Inferior parietal cortex (tissue), 1 donor: ENCODE measurements at regions not wholly inside any gene's neighbourhood (a gene's known extent, or its start where the extent isn't known, plus 50 kb on each side); places are given as distances from the start of the nearest gene placed in this dataset.
"Not testable (repeated sequence)": the region's sequence is repeated elsewhere in the genome, so short reads cannot be mapped to it uniquely, and the experiment has no call there.

Experiments used
- DNase-seq: peaks from one replicate; pipeline ENCODE4 v3.0.0-alpha.2; 2016; ENCODE audit errors: extremely low spot score

DNA sequence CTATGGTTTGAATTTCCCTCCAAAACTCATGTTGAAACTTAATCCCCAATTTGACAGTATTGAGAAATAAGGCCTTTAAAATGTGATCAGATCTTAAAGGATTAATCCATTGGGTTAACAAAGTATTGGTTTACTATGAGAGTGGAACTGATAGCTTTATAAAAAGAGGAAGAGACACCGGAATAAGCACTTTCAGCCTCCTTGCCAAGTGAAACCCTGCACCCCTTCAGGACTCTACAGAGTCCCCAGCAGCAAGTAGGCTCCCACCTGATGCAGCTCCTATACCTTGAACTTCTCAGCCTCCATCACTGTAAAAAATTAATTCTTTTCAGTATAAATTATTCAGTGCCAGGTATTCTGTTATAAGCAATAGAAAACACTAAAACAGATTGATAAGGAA is 348.3 kb downstream of the CGGBP1 start:
- DNase-seq, result no peak

DNA sequence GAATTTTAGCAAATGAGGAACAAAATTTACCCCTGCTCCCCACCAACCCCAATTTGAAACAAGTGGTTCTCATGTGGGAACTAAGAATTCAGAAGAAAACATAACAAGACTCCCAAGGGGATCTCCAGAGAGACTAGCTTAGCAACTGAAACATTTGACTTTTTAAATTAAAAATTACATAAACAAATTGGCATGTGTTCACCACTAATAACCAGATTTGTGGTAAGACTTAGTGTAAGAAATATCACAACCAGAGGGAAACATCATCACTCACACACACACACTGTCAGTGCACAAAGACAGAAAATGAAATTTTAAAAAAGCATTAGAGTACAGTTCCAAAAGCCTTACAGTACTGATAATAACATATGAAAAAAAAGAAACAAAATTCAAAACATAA is 348.8 kb downstream of the CGGBP1 start:
- no peak for DNase-seq

DNA sequence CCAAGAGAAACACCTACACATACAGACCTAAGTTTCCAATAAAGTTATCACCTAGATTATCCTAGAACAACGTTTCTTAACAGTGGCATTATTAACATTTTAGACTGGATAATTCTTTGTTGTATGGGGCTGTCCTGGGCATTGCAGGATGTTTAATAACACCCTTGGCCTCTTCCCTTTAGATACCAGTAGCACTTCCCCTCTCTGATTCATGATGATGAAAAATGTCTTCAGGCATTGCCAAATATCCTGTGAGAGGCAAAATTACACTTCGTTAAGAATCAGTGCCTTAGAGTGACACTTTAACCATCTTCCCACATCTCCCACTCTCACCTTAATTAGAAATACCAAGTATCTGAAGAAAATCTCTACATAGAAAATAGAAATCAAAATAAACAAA is 352.6 kb downstream of the CGGBP1 start:
- no peak for DNase-seq

DNA sequence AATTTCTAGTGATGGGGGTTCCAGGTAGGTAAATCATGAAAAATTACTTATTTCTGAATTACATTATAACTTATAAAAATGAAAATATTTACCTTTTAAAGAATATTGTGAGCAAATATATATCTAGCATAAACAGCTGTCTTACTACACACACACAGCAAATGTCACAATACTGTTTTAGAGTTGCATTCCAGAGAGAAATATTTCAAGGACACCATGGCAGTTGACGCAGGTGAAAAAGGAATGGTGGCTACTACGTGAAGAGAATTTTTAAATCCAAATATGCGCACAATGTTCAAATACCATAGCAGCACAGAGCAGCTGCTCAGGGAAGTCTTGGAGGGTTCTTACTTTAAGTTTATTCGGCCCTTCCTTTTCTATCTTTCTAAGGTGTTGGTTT is 356.2 kb downstream of the CGGBP1 start:
- no peak for DNase-seq

DNA sequence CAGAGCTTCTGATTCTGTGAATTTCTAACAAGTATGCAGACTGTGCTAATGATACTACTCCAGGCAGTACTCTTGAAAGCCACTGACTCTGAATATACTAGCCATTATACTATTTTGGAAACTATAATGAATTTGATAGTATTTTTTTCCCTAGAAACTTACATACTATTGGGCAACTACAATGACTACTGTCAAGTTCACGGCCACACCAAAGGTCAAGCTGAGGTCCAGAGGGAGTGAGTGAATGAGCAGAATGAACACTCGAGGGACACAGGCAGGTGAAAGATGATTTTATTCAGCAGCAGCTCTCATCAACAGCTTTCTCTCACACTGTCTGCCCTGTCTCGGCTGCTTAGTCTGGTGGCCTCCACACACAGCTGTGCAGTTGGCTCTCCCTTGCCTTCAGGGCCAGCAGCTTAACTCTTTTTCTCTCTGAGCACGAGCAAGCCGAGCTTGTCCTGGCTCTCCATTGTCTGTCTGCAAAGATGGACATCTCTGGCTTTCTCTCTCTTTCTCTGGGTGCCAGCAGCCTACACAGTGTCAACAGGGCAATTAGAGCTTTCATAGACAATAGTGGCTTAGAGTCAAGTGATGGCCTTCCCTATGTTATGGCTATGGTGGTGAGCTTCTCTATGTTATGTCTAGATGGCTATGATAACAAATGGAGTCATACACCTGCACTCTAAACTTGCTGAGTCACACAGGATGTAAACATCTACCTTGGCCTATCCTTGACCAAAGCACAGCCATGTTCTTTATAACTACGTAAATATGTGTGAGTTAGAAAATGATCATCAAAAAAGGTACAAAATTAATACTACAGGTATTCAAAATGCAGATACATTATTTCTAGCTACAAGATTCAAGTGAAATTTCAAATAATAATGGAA is 362.4 kb downstream of the CGGBP1 start:
- no peak for DNase-seq

DNA sequence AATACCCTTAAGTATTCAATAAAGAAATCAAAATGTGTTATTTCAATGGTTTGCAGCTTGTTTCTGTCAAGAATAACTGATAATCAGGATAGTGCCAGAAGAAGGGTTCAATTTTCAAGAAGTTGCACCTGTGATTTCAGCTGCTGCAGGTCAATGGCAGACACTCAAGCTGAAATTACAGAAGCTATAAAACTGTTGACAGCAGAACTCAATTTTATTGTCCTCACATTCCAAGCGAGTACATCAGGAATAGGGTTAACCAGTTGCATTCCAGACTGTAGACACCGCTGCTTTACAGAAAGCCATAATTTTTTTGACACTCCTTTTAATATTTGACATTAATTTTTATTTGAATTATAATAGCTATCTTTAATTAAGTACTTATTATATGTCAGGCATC is 364.1 kb downstream of the CGGBP1 start:
- DNase-seq, result no peak

DNA sequence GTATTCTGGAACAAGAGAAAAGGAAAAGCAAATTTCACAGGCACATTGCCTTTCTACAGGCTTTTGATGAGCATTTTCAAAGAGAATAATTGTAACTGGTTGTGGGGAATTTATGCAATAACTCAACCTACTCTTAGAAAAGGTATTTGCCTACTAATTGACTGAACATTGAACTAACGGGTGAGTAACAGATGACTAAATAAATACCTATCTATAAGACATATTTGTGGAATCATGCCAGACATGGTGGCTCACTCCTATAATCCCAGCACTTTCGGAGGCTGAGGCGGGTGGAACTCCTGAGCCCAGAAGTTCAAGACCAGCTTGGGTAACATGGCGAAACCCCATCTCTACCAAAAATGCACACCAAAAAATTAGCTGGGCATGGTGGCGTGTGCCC is 367.7 kb downstream of the CGGBP1 start:
- no peak for DNase-seq

DNA sequence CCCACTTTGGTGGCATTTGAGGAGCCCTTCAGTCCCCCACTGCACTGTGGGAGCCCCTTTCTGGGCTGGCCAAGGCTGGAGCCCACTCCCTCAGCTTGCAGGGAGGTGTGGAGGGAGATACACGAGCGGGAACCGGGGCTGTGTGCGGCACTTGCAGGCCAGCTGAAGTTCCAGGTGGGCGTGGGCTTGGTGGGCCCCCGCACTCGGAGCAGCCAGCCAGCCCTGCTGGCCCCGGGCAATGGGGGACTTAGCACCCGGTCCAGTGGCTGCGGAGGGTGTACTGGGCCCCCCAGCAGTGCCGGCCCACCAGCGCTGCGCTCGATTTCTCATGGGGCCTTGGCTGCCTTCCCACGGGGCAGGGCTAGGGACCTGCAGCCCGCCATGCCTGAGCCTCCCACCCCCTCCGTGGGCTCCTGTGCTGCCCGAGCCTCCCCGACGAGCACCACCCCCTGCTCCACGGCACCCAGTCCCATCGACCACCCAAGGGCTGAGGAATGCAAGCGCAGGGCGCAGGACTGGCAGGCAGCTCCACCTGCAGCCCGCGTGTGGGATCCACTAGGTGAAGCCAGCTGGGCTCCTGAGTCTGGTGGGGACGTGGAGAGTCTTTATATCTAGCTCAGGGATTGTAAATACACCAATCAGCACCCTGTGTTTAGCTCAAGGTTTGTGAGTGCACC is 379.7 kb downstream of the CGGBP1 start:
- DNase-seq, result not testable (repeated sequence)

DNA sequence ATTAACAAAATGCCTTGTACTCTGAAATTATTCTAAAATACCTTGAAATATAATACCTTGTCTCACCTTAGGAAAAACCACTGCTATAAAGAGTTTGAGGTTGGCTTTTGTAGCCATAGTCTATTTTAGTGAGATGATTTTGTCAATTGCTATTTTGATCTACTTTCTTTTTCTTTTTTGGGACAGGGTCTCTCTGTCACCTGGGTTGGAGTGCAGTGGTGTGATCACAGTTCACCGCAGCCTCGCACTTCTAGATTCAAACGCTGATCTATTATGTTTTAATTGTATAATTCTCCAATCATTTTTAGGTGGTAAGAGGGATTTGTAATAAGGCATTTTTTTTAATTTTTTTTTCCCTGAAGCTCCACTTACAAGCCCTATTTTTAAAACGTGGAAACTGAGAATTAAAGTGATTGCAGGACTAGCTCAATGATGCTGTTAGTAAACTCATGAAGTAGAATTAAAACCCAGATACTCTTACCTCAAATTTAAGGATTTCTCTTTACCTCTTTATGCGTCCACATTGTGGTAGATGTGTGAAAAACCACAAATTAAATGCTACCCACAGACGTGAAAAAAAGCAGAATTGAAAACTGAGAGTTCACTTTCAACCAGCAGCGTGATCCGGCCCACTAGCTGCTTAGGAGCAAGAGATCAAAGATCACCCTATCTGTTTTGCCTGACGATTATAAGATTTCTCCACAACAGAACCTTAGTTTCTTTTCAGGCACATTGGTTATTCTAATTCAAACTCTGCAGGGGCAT is 384.2 kb downstream of the CGGBP1 start:
- no peak for DNase-seq

DNA sequence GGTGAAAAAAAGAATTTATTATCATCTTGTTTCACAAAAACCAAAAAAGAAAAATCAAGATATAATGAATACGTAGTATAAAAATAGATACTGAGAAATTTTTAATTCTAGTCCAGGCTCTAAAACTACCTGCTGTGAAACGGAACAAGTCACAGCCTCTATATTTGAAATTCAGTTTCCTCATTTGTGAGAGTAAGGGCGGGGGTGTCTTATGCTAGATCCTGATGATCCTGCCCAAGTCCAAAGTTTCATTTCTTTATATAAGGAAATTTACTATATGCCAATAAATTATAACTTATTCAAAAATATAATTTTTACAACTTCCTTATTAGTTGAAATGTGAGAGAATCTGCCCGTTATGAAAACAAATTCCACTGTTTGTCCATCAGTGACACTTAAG is 385.7 kb downstream of the CGGBP1 start:
- no peak for DNase-seq

DNA sequence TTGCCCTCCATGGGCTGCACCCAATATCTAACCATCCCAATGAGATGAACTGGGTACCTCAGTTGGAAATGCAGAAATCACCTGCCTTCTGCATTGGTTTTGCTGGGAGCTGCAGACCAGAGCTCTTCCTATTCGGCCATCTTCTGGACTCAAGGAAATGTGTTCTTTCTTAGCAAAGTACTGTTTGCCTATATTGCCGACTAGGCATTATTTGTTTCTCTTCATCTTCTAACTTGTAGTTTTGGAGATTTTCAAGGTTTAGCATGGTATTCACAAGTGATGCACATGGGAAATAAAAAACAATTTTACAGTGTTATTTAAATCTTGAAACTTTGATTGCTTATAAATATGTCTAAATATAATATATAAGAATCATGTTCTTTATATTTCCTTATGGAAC is 377.8 kb upstream of the POU1F1 start:
- no peak for DNase-seq

DNA sequence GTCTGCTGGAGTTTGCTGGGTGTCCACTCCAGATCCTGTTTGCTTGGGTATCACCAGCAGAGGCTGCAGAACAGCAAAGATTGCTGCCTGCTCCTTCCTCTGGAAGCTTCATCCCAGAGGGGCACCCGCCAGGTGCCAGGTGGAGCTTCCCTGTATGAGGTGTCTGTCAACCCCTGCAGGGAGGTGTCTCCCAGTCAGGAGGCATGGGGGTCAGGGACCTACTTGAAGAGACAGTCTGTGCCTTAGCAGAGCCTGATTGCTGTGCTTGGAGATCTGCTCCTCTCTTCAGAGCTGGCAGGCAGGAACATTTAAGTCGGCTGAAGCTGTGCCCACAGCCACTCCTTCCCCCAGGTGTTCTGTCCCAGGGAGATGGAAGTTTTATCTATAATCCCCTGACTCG is 376.8 kb upstream of the POU1F1 start:
- DNase-seq, result not testable (repeated sequence)

DNA sequence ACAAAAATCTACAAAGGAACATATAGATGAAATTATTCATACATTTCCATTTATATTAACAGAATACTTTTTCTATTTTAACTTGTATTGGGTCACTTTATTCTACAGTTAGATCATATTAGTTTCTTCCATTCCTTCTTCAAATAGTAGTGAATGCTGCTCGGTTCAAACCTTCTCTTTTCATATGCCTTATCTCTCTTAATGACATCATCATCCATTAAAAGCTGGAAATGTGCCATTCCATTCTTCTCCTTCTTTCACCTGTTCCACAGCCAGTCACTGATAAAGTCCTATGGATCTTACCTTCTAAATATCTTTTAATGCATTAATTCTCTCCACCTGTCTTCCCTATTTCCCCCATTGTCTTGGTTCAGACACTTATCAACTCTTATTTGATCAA is 358.0 kb upstream of the POU1F1 start:
- no peak for DNase-seq

DNA sequence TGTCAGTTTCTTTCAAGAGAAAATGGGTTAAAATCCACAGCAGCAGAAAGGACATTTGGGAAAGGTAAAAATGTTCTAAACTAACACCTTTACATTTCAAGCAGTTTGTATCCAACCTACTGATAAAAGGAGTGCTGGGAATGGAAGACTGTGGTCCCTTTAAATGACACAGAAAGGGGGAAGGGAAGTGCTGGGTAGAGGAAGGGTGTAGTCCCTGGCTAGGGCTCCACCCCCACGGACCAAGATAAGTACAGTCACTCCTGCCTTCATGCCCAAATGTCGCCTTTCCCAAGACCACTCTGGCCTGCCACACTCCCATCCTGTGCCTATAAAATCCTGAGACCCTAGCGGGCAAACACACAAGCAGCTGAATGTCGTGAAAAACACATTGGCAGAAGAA is 350.9 kb upstream of the POU1F1 start:
- no peak for DNase-seq

DNA sequence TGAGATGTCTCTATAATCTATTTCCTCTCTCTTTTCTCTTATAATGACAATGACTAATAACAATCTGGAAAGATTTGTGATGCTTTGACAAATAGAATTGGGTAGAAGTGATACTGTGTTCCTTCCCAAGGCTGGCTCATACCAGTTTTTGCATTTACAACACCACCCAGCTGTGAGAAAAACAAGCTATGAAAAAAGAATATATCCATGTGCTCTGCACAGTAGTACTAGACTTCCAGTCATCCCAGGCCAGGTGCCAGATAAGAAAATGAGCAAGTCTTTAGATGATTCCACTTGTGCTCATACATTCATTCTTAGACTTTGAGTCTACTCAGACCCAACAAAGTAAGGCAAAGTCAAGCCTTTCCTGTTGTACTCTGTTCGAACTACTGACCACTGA is 350.2 kb upstream of the POU1F1 start:
- no peak for DNase-seq

DNA sequence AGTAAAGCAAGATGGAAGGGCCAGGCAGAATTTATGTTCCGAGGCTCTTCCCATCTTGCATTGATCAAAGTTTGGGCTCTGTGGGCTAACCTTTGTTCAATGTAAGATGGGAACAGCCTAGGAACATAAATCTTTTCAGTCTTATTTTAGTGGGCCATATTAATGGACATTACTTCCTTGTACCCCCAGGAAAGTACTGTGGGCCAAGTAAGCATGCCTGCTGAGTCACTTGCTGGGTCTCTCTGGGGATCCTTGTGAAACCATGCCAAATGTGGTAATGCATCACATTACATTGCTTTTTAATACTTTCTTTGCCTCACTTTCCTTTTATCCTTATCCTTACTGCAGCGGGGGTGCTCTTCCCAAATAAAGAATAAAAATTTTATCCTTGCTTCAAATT is 349.5 kb upstream of the POU1F1 start:
- no peak for DNase-seq

DNA sequence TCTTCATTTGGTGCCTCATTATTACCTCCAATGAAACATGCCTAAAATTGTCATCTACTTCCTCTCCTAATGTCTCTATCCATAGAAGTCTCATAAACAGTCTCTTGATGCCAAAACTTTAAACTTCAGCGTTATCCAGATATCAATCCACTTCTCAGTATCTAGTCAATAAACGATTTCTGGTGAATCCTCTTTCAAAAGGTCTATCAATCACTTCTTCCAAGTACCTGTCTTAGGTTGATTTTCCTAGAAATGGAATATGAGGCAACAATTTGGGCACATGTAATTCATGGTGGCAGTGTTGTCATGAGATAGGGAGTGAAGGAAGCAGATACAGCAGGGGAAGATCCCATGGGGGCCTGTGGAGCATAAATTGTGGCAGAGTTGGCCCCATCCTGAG is 348.5 kb upstream of the POU1F1 start:
- no peak for DNase-seq

DNA sequence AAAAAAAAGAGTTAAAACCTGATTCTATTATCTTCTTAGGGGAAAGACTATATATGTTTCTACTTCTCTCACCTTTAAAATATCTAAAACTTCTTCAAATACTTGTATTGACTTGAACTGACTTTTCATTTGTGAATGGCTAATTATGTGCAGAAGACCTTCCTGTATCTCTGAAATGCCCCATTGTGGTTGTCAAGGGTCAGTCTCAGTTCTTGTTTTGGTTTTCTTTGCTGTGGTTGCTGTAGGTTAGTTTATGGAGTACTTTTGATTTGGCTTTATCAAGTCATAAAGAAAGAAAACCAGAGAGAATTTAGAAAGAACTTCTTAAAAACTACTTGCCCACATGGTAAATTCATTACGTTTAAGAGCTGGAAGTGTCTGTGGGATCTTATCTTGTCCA is 345.3 kb upstream of the POU1F1 start:
- DNase-seq, result no peak

DNA sequence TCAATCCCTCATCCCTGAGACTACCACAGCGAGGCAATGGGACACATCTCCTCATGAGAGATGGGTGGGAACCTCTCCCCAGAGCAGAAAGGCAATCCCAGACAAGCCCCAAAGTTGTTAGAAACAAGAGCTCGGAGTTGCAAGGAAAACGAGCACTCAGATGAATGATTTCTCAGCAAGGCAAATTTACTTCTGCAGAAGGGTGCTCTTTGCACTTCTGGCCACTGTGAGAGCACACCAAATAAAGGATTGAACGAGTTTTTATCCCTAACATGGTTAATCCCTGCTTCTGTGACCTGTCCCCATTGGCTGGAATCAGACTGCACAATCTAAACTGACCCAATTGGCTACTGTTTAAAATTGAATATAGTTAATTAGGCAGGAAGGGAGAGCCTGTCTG is 339.1 kb upstream of the POU1F1 start:
- no peak for DNase-seq

DNA sequence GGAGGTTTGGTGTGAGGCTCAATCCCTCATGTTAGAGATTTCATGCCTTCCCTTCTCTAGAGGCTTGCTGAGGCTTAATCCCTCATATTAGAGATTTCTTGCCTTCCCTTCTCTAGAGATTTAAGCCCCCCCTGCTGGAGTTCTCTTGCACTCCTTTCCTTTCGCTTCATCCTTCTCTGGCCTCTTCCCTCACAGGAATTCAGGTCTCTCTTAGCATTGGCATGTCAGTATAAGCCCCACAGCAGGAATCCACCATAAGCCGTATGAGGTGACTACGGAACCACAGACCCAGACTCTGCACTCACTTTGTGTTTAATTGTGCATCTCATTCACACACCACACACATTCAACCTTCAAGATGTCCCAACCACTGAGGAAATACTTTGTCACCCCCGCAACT is 338.6 kb upstream of the POU1F1 start:
- DNase-seq, result no peak

DNA sequence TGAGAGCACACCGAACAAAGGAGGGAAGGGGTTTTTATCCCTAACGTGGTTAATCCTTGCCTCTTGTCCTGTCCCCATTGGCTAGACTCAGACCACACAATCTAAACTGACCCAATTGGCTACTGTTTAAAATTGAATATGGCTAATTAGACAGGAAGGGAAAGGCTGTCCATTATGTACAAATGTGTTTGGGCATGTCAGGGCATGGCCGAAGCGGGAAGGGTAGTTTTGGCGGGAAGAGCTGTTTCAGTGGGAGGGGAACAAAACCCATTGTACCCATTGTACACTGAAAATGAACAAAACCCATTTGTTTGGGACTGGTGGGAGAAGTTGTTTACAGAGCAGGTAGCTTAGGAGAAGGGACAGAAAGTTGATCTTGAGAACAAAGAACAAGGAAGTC is 330.9 kb upstream of the POU1F1 start:
- DNase-seq, result no peak

DNA sequence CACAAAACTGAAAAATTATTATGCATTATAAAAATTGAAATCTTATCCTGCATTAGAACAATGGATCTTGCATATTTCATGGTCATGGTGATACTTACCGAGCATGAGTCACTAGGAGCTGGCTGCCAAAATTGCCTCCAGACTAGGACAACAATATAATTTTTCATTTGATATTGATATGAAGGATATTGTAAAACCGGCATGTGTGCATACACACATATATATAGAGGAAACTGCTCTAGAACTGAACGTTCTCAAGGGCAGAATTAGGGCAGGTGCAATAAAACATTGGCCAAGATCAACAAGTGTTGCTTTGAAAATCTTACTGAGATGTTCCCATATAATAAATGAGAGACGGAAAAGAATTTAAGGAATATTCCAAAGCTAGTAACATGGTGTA is 319.4 kb upstream of the POU1F1 start:
- DNase-seq, result no peak

DNA sequence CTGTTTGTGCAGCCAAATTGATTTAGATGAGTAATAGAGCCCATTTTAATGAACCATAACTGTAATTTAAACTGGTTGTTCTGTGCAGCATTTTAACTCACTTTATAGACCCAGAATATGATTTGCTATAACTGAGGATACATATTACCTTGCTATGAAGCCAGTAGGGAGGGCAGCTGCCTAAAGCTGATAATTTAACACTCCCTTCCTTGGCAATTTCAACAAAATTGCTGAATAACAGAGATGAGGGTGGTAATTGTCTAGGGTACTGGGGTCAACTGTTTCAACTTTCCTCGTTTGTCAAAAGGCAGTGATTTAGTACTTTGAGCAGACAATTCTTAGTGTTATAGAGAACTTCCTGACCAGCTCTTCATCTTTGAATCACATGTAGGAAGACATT is 304.9 kb upstream of the POU1F1 start:
- no peak for DNase-seq
